SIG-M5 treated with dmso at 0.1 percent for 504 hours (cell line): ENCODE measurements at regions not wholly inside any gene's neighbourhood (a gene's known extent, or its start where the extent isn't known, plus 50 kb on each side); places are given as distances from the start of the nearest gene placed in this dataset.
"Not testable (repeated sequence)": the region's sequence is repeated elsewhere in the genome, so short reads cannot be mapped to it uniquely, and the experiment has no call there.

Experiments
- DNase-seq: peaks from one replicate; lab custom pipeline; 2025; ENCODE audit not compliant: unreplicated experiment; lab: John Stamatoyannopoulos, UW

DNA sequence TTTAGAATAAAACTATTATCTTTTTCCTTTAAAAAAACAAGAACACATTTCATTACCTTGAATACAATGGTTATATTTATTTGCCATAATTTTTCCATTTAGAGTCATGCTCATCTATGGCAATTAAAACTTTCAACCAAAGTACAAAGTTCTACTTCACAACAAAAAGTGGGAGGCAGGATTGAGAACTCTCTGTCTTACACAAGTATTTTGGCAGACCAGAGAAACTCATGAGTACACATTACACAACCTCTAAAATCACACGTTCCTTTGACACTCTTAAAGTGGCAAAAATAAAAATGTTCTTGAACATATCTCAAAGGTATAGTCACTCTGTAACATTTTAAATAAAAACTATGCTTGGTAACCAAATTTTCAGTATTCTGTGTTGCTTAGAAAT is 213.4 kb downstream of the IL15 start:
- DNase-seq, result no peak

DNA sequence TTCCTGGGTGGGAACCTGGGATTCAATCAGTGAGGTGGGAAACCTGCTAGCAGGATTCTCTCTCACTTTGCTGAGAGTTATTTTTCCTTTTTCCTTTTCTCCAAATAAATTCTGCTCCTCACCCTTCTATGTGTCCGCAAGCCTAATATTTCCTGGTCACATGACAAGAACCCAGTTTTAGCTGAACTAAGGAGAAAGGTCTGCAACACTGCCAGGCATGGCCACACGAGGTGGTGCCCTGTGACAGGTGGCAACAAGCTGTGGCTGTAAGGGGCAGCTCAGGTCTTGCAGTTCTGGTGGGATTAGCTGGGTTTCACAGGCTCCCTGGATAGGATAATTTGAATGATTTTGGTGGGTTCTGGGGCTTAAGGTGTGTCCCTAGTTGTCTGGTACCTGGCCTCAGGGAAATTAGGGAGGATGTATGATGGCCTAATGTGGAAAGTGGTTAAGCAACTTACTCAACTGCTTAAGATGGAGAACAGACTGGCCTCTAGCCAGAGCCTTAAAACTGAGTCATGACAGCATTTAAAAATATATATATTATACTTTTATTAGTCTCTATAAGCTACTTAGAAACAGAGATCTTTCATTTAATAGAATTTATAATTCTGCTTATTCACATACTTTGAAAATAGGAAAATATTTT is 215.0 kb downstream of the IL15 start:
- DNase-seq, result no peak

DNA sequence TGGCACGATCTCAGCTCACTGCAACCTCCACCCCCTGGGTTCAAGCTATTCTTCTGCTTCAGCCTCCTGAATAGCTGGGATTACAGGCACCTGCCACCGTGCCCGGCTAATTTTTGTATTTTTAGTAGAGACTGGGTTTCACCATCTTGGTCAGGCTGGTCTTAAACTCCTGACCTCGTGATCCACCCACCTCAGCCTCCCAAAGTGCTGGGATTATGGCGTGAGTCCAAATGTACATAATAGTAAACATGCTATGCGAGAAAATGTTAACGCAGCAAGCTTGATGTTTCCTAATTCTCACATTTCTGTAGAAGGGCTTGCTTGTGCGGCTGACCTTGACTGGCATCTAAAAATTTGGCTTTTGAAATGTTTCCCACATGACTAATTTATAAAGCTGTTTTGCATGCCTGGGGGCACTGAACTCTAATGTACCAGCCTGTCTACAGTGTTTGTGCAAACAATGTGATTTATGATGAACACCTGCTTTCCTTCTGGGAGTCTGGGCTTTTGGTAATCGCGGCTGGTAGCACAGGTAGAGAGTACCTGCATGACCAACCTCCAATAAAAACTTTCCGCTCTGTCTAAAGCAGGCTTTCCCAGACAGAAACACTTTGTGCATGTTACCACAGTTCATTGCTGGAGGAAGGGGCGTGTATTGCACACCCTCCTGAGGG is 216.8 kb downstream of the IL15 start:
- peak; percentile 10 for DNase-seq

- DNase-seq, result no peak
These were observed 222.1 kb downstream of the IL15 start for GRCh38 chr4:141858437-141858836.

DNA sequence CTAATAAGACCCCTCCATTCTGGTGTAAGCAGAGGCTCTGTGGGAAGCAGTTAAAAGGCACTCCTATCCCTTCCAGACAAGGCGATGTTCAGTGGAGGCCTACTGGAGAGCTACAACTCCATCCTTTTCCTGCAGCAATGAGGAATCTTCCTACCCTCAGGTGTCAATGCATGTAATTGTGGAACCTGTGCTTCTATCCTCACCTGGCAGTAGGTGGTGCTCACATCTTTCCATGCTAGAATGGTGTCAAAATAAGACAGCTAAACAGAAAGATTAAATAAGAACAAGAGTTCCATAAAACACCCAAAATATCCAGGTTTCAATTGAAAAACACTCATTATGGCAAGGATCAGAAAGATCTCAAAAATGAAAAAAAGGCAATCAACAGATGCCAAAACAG is 224.6 kb downstream of the IL15 start:
- DNase-seq, result peak; percentile 14

DNA sequence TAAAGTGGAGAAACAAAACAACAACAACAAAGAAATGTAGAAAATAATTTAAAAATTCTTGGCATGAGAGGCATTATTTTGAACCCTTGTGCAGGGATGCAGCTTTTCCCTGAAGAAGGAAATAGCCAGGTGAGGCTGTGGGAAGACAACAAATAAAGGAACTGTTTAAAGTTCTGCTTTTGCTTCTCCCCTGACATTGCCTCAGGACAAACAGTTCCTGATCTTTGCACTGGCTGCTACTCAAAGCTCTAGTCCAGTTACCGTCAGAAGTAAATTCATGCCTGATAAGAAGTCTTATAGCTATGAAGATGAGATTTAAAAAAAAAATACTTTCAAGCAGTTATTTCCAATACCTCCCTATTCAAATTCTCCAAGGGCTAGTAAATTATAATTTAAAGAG is 233.8 kb downstream of the IL15 start:
- no peak for DNase-seq

GRCh38 chr4:141871086-141871770 is 234.8 kb downstream of the IL15 start:
- DNase-seq, result no peak

DNA sequence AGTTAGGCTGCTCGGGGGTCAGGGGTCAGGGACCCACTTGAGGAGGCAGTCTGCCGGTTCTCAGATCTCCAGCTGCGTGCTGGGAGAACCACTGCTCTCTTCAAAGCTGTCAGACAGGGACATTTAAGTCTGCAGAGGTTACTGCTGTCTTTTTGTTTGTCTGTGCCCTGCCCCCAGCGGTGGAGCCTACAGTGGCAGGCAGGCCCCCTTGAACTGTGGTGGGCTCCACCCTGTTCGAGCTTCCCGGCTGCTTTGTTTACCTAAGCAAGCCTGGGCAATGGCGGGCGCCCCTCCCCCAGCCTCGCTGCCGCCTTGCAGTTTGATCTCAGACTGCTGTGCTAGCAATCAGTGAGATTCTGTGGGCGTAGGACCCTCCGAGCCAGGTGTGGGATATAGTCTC is 246.3 kb downstream of the IL15 start:
- not testable (repeated sequence) for DNase-seq

DNA sequence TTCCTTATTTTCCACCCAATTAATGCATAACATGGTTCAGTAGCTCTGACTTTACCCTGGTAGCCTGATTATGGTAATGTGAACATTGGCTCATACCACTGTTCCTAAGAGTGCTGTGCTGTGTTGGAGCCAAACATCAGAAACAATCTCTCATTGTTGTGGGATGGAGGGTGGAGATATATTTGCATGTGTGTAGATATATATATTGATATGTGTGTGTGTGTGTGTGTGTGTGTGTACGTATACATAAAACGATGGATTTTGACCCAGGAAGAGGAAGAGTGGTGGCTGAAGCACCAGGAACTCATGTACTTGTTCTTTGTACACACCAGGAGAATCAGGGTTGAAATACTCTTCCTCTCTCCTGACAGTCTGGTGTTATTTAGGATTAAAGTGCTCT is 247.7 kb downstream of the IL15 start:
- no peak for DNase-seq

DNA sequence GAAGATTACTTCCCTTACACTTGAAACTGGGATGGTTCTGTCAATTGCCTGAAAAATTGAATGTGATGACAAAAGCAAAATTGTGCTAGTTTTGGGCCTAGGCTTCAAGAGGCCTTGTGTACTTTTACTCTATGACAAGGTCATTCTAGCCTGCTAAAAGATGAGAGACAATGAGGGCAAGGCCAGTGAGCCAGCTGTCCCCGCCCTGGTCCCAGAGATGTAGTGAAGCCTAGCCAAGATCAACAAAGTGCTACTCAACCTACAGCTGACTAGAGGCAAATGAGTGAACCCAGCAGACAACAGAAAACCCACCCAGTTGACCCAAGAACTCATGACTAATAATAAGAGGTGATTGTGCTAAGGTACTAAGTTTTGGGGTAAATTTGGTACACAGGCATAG is 248.7 kb downstream of the IL15 start:
- no peak for DNase-seq

DNA sequence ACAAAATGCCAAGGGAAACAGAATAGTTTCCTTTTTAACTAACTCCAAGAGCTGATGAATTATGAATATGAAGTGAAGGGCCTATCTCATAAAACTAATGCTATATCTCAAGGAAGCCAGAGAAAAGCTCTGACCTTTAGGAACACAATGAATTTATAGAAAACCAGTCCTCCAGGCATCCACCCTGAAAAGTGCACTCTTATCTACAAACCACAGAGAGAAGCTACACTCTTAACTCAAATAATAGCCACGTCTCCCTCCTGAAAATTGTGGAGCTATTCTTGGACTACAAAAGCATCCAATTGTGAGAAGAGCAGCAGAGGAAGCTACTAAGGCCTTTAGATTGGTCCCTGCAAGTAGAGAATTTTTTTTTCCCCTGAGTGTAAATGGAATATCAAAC is 253.9 kb downstream of the IL15 start:
- no peak for DNase-seq

DNA sequence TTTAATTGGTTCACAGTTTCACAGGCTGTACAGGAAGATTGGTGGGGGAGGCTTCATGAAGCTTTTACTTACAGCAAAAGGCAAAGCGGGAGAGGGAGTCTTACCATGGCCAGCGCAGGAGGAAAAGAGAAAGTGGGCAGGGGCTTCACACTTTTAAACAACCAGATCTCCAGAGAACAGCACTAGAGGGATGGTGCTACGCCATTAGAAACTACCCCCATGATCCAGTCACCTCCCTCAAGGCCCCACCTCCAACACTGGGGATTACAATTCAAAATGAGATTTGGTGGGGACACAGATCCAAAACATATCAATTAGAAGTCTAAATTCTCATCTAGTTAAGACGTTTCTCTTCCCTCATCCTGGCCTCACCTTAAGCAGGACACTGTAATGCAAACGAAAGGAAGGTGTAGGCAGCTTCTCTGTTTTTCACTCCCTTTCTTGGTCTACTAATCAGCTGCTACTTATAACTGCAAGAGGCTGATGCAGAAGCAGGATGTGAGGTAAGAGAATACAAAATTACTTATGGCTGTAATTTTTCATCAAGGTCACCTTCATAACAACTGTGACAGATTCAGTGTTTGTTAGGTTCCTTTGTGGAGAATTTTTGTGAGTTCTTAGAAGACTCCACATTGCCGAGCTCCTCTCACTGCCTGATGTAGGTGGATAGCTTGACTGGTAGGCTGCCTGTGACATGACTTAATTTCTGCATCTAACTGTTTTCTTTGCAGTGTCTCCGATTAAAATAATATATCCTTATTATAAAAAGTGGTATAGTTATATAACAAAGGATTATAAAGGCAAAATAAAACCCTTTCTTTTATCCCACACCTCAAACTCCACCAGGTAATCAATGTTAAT is 255.1 kb downstream of the IL15 start:
- no peak for DNase-seq

- no peak for DNase-seq
These were observed 260.3 kb downstream of the IL15 start for GRCh38 chr4:141896687-141897086.

DNA sequence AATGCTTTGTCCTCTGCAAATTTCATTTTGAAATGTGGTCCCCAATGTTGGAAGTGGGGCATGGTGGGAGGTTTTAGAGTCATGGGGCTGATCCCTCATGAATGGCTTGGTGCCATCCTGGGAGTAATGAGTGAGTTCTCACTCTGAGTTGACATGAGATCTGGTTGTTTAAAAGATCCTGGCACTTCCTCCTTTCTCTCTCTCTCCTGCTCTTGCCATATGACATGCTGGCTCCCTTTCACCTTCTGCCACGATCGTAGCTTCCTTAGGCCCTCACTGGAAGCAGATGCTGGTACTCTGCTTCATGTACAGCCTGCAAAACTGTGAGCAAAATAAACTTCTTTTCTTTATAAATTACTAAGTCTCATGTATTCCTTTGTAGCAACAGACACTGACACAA is 262.0 kb downstream of the IL15 start:
- DNase-seq, result no peak

- DNase-seq, result no peak
These were observed 262.7 kb downstream of the IL15 start for GRCh38 chr4:141899103-141899502.

DNA sequence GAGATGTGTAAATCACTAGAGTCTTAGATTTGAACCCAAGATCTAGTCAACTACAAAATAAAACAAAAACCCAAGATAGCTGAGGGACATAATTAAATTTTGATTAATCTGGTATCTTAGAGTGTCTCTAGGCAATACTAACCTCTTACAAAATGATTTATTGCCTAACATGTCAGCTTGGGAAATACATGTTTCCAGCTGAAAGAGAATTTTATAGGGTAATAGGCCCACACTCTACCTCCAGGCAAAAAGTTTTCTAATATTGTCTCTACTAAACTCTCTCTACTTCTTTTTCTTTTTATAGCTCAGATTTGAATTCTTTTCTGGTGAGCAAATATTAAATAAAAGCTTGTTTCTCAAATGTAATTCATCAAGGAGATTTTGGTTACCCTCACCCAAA is 263.2 kb downstream of the IL15 start:
- no peak for DNase-seq

- DNase-seq, result no peak
These were observed 264.5 kb downstream of the IL15 start for GRCh38 chr4:141900856-141901255.

DNA sequence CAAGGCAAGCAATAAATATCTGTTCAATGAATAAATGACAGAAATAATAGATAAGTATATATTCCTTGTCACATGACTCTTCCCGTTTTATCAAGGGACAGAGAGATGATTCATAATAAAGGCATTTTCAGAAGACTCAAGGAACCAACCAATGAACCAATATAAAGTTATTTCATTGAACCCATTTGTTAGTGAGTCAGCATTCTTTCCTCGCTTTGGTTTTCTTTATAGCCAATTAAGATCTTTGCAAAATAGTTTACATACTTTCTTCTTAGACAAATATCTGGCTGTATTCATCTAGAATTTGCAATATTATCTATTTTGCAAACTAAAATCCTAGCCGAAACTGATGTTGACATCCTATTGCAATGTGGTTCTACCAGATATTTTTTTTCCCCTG is 269.4 kb downstream of the IL15 start:
- no peak for DNase-seq

DNA sequence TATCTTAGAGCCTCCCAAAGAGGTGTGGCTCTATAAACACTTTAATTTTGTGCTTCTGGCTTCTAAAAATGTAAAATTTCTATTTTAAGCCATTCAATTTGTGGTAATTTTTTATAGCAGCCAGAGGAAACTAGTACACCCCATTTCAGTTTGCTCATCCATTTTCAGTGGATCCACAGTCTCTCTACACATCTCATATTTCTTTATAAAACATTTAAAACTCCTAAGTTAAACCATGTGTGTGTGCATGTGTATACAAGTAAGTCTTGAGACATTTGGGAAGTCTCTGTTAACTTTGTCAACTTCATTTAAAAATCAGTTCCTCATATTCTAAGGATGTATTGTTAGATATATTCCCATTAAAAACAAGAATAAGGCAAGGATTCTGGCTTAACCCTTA is 273.2 kb downstream of the IL15 start:
- no peak for DNase-seq

DNA sequence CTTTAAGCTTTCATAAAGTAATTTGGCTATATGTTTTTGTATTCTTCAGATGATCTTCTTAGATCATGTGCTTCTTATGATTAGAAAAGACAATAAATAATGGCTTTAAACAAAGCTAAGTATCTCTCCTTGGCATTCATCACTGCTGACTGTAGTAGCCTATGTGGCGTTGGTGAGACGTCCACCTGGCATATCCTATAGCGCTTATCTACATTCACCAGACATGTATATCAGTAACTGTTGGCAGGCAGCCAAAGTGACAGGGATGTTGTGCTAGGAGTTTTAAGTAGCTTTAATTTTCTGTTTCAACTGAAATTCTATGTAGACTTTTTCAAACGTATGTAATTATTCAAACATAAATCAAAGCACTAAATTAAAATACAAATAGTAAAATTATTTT is 276.4 kb downstream of the IL15 start:
- no peak for DNase-seq

GRCh38 chr4:141913928-141914327 is 277.5 kb downstream of the IL15 start:
- no peak for DNase-seq

DNA sequence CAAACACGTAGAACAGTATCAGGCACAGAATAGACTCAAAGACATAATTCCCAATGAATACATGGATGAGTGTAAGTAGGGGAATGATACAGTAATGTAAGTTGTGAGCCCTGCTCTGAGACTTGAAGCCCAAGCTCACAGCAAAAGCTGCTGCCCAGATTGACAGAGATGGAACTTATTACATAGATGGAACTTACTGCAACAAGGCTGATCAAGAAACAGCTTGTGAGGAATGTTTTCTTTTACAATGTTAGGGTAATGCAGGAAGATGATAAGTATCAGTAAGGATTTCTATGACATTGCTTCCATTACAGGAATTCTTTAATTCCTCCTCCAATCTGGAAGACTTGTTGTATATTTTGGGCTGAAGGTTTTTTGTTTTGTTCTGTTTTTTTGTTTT is 278.4 kb downstream of the IL15 start:
- DNase-seq, result no peak
